WTC11 (cell line): ENCODE measurements at regions not wholly inside any gene's neighbourhood (a gene's known extent, or its start where the extent isn't known, plus 50 kb on each side); places are given as distances from the start of the nearest gene placed in this dataset.

Source experiments
- ATAC-seq: fragments of 200-7000 bp; cut with Tn5 transposase; 2 replicates; pipeline ENCODE4 v1.10.0; 2021; ENCODE audit warnings: mild to moderate bottlenecking, moderate library complexity
- CTCF ChIA-PET: fragments of 300-600 bp; sonication (Branson Sonifier 250); formaldehyde crosslinking; loops from one replicate; lab custom pipeline; 2021; ENCODE audit warnings: antibody characterized with exemption; lab: Charles Lee
- POLR2A ChIA-PET: fragments of 350-600 bp; sonication (Branson Sonifier 250); formaldehyde crosslinking; loops from one replicate; lab custom pipeline; 2021; ENCODE audit warnings: antibody characterized with exemption; lab: Charles Lee
- DNase-seq: peaks from one replicate; pipeline ENCODE4 v3.0.0; 2021; ENCODE audit warnings: low spot score
- H3K27ac Mint-ChIP-seq: 2 replicates; pipeline ENCODE4 v1.8.0; 2021; ENCODE audit warnings: mixed read lengths
- H3K27me3 Mint-ChIP-seq: 2 replicates; pipeline ENCODE4 v1.8.0; 2021; ENCODE audit warnings: low read depth, mild to moderate bottlenecking, moderate library complexity, mixed read lengths
- H3K36me3 Mint-ChIP-seq: 2 replicates; pipeline ENCODE4 v1.8.0; 2021; ENCODE audit warnings: mixed read lengths
- H3K4me1 Mint-ChIP-seq: 2 replicates; pipeline ENCODE4 v1.8.0; 2022; ENCODE audit warnings: mixed read lengths
- H3K4me3 Mint-ChIP-seq: 2 replicates; pipeline ENCODE4 v1.8.0; 2021; ENCODE audit warnings: mild to moderate bottlenecking, moderate library complexity, mixed read lengths
- H3K9me3 Mint-ChIP-seq: 2 replicates; pipeline ENCODE4 v1.8.0; 2021; ENCODE audit warnings: mixed read lengths
- FOXP1 ChIP-seq: sonication (generic); formaldehyde crosslinking; IDR thresholded peaks from 2 replicates; pipeline ENCODE4 v1.8.0; 2022; ENCODE audit warnings: missing genetic modification reagents, mild to moderate bottlenecking, moderate library complexity, borderline replicate concordance
- JAZF1 ChIP-seq: fragments of 250-450 bp; sonication (Bioruptor Pico); IDR thresholded peaks from 2 replicates; pipeline ENCODE4 v1.9.0; 2021; ENCODE audit warnings: moderate library complexity, mild to moderate bottlenecking, inconsistent platforms
- NR3C1 ChIP-seq: sonication (generic); formaldehyde crosslinking; conservative IDR thresholded peaks from 2 replicates; pipeline ENCODE4 v1.8.1; 2023; ENCODE audit warnings: low read depth, mild to moderate bottlenecking, missing genetic modification reagents
- OVOL2 ChIP-seq: fragments of 250-450 bp; sonication (Bioruptor Pico); IDR thresholded peaks from 2 replicates; pipeline ENCODE4 v1.9.0; 2021; ENCODE audit warnings: mild to moderate bottlenecking, borderline replicate concordance
- SMAD3 ChIP-seq: sonication (generic); formaldehyde crosslinking; IDR thresholded peaks from 2 replicates; pipeline ENCODE4 v1.8.0; 2022; ENCODE audit warnings: missing genetic modification reagents, mild to moderate bottlenecking, borderline replicate concordance
- SOX15 ChIP-seq: fragments of 250-450 bp; sonication (Bioruptor Pico); IDR thresholded peaks from 2 replicates; pipeline ENCODE4 v1.9.0; 2021; ENCODE audit warnings: mild to moderate bottlenecking
- TP53 ChIP-seq: sonication (generic); formaldehyde crosslinking; IDR thresholded peaks from 2 replicates; pipeline ENCODE4 v1.8.1; 2023; ENCODE audit warnings: mild to moderate bottlenecking, missing genetic modification reagents
- ZNF121 ChIP-seq: sonication (generic); formaldehyde crosslinking; IDR thresholded peaks from 2 replicates; pipeline ENCODE4 v1.8.0; 2023; ENCODE audit warnings: missing genetic modification reagents
- ZNF138 ChIP-seq: sonication (generic); formaldehyde crosslinking; conservative IDR thresholded peaks from 2 replicates; pipeline ENCODE4 v1.8.1; 2022; ENCODE audit warnings: mild to moderate bottlenecking, moderate library complexity, missing genetic modification reagents
- ZNF232 ChIP-seq: sonication (generic); formaldehyde crosslinking; IDR thresholded peaks from 2 replicates; pipeline ENCODE4 v1.8.0; 2022; ENCODE audit warnings: mild to moderate bottlenecking, missing genetic modification reagents
- TF ChIP-seq, protein P1 (sequence below): fragments of 250-450 bp; sonication (Bioruptor Pico); conservative IDR thresholded peaks from 2 replicates; pipeline ENCODE4 v1.9.0; 2021; ENCODE audit warnings: mild to moderate bottlenecking
- TF ChIP-seq, protein P2 (sequence below): sonication (generic); formaldehyde crosslinking; IDR thresholded peaks from 2 replicates; pipeline ENCODE4 v1.8.1; 2022; ENCODE audit warnings: mild to moderate bottlenecking, moderate library complexity, missing genetic modification reagents
- TF ChIP-seq, protein P3 (sequence below): sonication (generic); formaldehyde crosslinking; IDR thresholded peaks from 2 replicates; pipeline ENCODE4 v1.8.0; 2022; ENCODE audit warnings: mild to moderate bottlenecking, missing genetic modification reagents
- TF ChIP-seq, protein P4 (sequence below): fragments of 250-450 bp; sonication (Bioruptor Pico); IDR thresholded peaks from 2 replicates; pipeline ENCODE4 v1.9.0; 2021; ENCODE audit warnings: mild to moderate bottlenecking, borderline replicate concordance
- TF ChIP-seq, protein P5 (sequence below): sonication (generic); formaldehyde crosslinking; IDR thresholded peaks from 2 replicates; pipeline ENCODE4 v1.8.1; 2023; ENCODE audit warnings: mild to moderate bottlenecking, missing genetic modification reagents

DNA sequence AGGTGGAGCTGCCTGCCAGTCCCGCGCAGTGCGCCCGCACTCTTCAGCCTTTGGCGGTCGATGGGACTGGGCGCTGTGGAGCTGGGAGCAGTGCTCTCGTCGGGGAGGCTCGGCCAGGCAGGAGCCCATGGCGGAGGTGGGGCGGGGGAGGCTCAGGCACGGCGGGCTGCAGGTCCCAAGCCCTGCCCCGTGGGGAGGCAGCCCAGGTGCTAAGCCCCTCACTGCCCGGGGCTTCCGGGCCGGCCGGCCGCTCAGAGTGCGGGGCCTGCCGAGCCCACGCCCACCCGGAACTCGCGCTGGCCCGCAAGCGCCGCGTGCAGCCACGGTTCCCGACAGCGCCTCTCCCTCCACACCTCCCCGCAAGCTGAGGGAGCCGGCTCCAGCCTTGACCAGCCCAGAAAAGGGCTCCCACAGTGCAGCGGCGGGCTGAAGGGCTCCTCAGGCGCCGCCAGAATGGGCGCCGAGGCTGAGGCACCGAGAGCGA is 316.4 kb downstream of the RND3 start:
- H3K4me3 Mint-ChIP-seq, result no peak overlapping the region
- H3K36me3 Mint-ChIP-seq, result peaks cover 9% of the 10 kb centered on the region
- TF ChIP-seq JAZF1, result no peak
- TF ChIP-seq, protein P1, sequence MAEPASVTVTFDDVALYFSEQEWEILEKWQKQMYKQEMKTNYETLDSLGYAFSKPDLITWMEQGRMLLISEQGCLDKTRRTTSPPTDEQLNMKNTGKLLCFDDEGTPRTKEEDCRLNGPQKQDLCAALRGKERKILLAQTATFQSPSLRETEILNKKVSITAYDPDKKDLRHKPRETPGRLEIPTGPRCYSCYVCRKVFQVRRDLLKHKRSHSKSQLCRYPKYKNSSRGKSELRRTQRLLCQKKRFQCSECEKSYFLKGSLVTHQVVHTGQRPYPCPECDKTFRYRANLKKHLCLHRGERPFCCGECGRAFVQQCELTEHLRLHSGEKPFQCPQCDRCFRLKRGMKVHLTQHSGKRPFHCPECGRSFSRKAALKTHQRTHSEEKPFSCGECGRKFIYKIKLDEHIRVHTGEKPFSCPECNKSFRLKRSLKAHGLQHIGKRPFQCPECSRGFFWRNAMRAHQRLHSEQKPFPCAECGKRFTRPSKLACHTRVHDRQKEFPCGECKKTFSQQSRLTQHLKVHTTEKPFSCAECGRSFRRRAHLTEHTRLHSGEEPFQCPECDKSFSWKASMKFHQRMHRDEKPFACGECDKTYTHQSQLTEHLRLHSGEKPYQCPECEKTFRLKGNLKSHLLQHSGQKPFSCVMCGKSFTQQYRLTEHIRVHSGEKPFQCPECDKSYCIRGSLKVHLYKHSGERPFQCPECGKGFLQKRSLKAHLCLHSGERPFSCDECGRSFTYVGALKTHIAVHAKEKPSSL (CRISPR knock-in tag), result no peak
- no peak for TF ChIP-seq ZNF138 (CRISPR knock-in tag)
- TF ChIP-seq NR3C1, result no peak
- no peak for TF ChIP-seq SOX15 (CRISPR knock-in tag)
- no peak for TF ChIP-seq ZNF121
- TF ChIP-seq, protein P2, sequence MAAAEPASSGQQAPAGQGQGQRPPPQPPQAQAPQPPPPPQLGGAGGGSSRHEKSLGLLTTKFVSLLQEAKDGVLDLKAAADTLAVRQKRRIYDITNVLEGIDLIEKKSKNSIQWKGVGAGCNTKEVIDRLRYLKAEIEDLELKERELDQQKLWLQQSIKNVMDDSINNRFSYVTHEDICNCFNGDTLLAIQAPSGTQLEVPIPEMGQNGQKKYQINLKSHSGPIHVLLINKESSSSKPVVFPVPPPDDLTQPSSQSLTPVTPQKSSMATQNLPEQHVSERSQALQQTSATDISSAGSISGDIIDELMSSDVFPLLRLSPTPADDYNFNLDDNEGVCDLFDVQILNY (CRISPR knock-in tag), result no peak
- no peak for TF ChIP-seq OVOL2 (CRISPR knock-in tag)
- TF ChIP-seq, protein P3, sequence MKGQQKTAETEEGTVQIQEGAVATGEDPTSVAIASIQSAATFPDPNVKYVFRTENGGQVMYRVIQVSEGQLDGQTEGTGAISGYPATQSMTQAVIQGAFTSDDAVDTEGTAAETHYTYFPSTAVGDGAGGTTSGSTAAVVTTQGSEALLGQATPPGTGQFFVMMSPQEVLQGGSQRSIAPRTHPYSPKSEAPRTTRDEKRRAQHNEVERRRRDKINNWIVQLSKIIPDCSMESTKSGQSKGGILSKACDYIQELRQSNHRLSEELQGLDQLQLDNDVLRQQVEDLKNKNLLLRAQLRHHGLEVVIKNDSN, result no peak
- TF ChIP-seq, protein P4, sequence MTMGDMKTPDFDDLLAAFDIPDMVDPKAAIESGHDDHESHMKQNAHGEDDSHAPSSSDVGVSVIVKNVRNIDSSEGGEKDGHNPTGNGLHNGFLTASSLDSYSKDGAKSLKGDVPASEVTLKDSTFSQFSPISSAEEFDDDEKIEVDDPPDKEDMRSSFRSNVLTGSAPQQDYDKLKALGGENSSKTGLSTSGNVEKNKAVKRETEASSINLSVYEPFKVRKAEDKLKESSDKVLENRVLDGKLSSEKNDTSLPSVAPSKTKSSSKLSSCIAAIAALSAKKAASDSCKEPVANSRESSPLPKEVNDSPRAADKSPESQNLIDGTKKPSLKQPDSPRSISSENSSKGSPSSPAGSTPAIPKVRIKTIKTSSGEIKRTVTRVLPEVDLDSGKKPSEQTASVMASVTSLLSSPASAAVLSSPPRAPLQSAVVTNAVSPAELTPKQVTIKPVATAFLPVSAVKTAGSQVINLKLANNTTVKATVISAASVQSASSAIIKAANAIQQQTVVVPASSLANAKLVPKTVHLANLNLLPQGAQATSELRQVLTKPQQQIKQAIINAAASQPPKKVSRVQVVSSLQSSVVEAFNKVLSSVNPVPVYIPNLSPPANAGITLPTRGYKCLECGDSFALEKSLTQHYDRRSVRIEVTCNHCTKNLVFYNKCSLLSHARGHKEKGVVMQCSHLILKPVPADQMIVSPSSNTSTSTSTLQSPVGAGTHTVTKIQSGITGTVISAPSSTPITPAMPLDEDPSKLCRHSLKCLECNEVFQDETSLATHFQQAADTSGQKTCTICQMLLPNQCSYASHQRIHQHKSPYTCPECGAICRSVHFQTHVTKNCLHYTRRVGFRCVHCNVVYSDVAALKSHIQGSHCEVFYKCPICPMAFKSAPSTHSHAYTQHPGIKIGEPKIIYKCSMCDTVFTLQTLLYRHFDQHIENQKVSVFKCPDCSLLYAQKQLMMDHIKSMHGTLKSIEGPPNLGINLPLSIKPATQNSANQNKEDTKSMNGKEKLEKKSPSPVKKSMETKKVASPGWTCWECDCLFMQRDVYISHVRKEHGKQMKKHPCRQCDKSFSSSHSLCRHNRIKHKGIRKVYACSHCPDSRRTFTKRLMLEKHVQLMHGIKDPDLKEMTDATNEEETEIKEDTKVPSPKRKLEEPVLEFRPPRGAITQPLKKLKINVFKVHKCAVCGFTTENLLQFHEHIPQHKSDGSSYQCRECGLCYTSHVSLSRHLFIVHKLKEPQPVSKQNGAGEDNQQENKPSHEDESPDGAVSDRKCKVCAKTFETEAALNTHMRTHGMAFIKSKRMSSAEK (CRISPR knock-in tag), result no peak
- TF ChIP-seq ZNF232 (CRISPR knock-in tag), result no peak
- TF ChIP-seq, protein P5, sequence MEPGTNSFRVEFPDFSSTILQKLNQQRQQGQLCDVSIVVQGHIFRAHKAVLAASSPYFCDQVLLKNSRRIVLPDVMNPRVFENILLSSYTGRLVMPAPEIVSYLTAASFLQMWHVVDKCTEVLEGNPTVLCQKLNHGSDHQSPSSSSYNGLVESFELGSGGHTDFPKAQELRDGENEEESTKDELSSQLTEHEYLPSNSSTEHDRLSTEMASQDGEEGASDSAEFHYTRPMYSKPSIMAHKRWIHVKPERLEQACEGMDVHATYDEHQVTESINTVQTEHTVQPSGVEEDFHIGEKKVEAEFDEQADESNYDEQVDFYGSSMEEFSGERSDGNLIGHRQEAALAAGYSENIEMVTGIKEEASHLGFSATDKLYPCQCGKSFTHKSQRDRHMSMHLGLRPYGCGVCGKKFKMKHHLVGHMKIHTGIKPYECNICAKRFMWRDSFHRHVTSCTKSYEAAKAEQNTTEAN, result no peak
- no peak for TF ChIP-seq SMAD3
- TF ChIP-seq FOXP1 (CRISPR knock-in tag), result no peak
- DNase-seq (no peak), ATAC-seq (no peak)
- H3K27ac Mint-ChIP-seq, result no peak overlapping the region
- no peaks in the 10 kb centered on the region; the same call in 1 of the 2 replicates for H3K27me3 Mint-ChIP-seq
- ChIA-PET POLR2A (no interaction called here), CTCF (no interaction called here)
- peaks cover 9% of the 10 kb centered on the region; the same call in 1 of the 2 replicates for H3K4me1 Mint-ChIP-seq
- peaks cover 13% of the 10 kb centered on the region for H3K9me3 Mint-ChIP-seq

DNA sequence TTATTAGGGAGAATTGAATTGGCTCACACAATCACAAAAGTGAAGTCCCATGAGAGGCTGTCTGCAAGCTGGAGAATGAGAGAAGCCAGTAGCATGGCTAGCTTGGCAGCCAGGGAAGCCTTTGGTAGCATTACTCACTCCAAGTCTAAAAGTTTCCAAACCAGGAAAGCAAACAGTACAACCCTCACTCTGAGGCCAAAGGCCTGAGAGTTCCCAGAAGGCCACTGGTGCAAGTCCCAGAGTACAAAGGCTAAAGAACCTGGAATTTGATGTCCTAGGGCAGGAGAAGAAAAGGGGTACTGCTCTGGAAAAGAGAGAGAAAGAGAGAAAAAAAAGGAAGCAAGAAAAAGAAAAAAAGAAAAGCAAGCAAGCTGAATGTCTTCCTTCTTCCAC is 318.2 kb downstream of the RND3 start:
- CTCF ChIA-PET, result no interaction called here
- no peak for DNase-seq
- Mint-ChIP-seq H3K36me3 (peaks cover 9% of the 10 kb centered on the region), H3K9me3 (peaks cover 13% of the 10 kb centered on the region), H3K27me3 (no peaks in the 10 kb centered on the region; the same call in 1 of the 2 replicates), H3K4me3 (no peak overlapping the region)
- POLR2A ChIA-PET, result no interaction called here
- TF ChIP-seq TP53, result no peak
- TF ChIP-seq, all 79 proteins: peak for 0
- no peak for ATAC-seq
- Mint-ChIP-seq H3K4me1 (peaks cover 11% of the 10 kb centered on the region; the same call in 1 of the 2 replicates), H3K27ac (no peak overlapping the region)
